Inferior parietal cortex (tissue), 1 donor: ENCODE measurements at regions not wholly inside any gene's neighbourhood (a gene's known extent, or its start where the extent isn't known, plus 50 kb on each side); places are given as distances from the start of the nearest gene placed in this dataset.
"Not testable (repeated sequence)": the region's sequence is repeated elsewhere in the genome, so short reads cannot be mapped to it uniquely, and the experiment has no call there.

Experiments used
- DNase-seq: peaks from one replicate; pipeline ENCODE4 v3.0.0-alpha.2; 2016; ENCODE audit errors: extremely low spot score

DNA sequence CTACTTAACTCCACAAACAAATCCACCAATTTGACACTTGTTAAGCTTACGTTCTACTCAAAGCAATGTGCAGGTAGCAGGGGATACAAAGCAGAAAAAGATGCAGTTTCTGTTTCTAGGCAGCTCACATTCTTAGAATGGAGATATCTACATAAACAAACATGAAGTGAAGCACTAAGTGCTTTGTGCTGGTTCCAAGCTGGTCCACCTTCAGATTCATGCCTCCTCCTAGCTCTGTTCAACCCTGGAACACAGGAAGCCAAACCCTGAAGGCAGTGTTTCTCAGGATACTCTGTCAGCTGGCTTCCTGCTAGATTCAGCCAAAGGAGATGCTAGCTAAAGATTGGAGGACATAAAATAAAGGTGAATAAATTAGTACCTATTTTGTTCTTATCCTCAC lies 55.3 kb upstream of the NOL4 start:
- DNase-seq = no peak

GRCh38 chr18:34280653-34281052 lies 55.9 kb upstream of the NOL4 start:
- no peak for DNase-seq

- DNase-seq = no peak
Measured at GRCh38 chr18:34281290-34281689, 56.6 kb upstream of the NOL4 start.

GRCh38 chr18:34281722-34282121 lies 57.0 kb upstream of the NOL4 start:
- no peak for DNase-seq

- no peak for DNase-seq
Measured at GRCh38 chr18:34283506-34283905, 58.8 kb upstream of the NOL4 start.

DNA sequence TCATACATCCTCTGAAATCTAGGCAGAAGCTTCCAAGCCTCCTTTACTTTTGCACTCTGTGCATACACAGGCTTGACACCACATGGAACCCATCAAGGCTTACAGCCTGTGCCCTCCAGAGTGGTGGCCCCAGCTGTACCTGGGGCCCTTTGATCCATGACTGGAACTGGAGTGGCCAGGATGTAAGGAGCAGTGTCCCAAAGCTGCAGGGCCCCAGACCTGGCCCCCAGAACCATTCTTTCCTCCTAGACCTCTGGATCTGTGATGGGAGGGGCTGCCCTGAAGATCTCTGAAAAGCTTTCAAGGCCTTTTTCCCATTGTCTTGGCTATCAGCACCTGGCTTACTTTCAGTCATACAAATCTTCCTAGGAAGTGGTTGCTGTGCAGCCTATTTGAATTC lies 63.1 kb upstream of the NOL4 start:
- DNase-seq = no peak

DNA sequence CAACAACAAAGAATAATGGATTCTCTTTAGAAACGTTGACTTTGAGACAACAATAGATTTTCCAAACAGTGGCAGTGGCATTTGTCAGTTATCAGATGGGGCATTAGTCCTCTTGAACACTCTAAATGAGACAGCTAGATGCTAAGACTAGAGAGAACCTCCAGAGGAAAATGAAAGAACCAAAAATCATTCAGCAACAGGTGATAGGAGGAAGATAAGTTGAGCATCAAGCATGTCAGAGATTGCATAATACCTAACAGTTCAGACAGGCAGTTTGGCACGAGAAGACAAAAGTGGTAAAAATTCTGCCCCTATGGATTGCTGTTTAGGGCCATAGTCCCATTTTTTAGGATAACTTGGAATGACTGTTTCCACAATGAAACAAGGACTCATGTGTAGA lies 67.9 kb upstream of the NOL4 start:
- no peak for DNase-seq

- no peak for DNase-seq
Measured at GRCh38 chr18:34297287-34297686, 72.6 kb upstream of the NOL4 start.

- DNase-seq = no peak
Measured at GRCh38 chr18:34299828-34300227, 75.1 kb upstream of the NOL4 start.

DNA sequence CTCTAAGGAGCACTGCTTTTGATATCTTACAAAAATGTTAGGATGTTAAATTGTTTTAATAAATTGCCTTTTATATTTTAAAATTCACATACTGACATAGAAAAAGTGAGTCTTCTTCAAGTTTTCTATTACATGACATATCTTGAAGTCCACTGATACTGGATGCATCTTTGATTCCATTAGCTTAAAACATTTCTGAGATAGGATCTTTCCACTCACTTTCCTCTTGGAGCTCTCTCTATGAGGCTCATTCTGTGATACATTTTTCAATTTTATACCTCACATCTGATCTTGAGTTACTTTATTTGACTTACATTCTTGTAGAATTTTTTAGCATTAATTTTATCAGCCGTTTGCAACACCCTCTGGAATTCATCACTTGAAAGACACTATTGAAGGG lies 86.8 kb upstream of the NOL4 start:
- DNase-seq = no peak

- no peak for DNase-seq
Measured at GRCh38 chr18:34314847-34315246, 90.1 kb upstream of the NOL4 start.

GRCh38 chr18:34315591-34316352 lies 91.1 kb upstream of the NOL4 start:
- no peak for DNase-seq

DNA sequence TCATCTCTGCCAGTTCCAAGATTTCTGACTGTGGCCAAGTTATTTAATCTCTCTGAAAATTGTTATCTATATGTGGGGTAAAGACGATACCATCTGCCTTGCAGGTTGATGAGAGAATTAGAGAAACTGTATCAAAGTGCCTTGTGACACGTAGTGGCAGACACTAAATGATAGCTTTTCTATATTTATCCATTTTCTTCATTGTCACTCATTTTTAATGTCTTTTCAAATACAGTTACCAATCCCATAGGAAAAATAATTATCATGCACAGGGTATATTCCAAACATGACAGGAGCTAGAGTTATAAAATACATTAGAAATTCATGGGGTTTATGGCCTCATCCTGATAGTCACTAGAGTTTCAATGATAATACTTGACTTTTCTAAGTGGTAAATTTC lies 95.6 kb upstream of the NOL4 start:
- DNase-seq = no peak

DNA sequence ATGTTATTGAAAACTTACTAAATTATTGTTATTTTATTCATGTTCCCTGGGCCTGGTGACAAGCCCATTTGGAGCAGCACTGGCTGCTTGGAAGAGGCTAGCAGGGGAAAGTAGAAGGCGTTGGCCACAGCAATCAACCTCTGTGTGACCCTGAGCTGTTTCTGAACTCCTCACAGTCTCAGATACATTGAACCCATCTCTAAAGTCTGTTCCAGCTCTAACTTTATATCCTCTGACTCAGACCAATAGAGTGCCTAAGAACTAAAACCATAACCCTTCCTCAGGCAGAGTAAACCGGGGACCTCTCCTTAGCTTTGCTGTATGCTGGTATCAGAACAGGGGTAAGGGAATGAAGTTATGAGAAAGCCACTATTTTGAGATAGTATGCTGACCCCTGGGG lies 96.4 kb upstream of the NOL4 start:
- DNase-seq = no peak

- peak; percentile 87 for DNase-seq
Measured at GRCh38 chr18:34322365-34323289, 97.9 kb upstream of the NOL4 start.

- DNase-seq = no peak
Measured at GRCh38 chr18:34329840-34330239, 105.1 kb upstream of the NOL4 start.

- no peak for DNase-seq
Measured at GRCh38 chr18:34330308-34330707, 105.6 kb upstream of the NOL4 start.

GRCh38 chr18:34330907-34331306 lies 106.2 kb upstream of the NOL4 start:
- DNase-seq = not testable (repeated sequence)

DNA sequence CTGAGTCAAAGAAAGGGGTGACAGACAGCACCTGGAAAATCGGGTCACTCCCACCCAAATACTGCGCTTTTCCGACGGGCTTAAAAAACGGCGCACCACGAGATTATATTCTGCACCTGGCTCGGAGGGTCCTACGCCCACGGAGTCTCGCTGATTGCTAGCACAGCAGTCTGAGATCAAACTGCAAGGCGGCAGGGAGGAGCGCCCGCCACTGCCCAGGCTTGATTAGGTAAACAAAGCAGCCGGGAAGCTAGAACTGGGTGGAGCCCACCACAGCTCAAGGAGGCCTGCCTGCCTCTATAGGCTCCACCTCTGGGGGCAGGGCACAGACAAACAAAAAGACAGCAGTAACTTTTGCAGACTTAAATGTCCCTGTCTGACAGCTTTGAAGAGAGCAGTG lies 106.6 kb upstream of the NOL4 start:
- not testable (repeated sequence) for DNase-seq

GRCh38 chr18:34339155-34339554 lies 114.4 kb upstream of the NOL4 start:
- no peak for DNase-seq

- no peak for DNase-seq
Measured at GRCh38 chr18:34342960-34343359, 118.2 kb upstream of the NOL4 start.

GRCh38 chr18:34345738-34346137 lies 121.0 kb upstream of the NOL4 start:
- no peak for DNase-seq

DNA sequence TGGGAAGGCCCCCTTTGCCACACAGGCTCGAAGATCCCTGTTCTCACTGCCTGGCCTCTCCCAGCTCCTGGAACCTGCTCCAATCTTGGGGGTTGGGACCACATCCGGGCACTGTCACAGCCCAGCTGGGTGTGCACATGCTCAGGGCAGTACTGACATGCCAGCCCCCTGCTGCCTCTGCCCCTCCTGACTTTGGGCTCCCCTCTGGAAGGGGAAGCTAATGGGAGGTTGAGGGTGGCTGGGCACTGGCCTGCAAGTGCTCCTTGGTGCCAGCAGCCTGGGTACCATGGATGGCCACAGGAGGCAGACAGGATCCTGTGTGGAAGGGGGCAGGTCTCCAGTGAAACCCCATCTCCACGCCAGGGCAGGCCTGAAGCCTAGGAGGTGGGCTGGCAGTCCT lies 126.1 kb upstream of the NOL4 start:
- DNase-seq = no peak
